ENCODE measurements at regions not wholly inside any gene's neighbourhood (a gene's known extent, or its start where the extent isn't known, plus 50 kb on each side); places are given as distances from the start of the nearest gene placed in this dataset.

DNA sequence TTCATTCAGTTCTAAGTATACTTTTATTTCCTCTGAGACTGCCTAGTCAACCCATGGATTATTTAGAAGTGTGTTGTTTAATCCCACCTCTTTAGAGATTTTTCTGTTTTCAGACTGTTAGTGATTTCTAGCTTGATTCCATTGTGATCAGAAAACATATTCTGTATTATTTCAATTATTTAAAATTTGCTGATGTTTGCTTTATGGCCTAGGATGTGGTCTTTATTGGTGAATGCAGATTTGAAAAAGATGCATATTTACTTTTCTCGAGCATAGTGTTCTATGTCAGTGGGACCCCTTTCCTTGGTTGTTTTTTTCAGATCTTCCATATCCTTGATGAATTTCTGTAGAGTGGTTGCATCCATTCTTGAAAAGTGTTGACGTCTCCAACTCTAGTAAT, 487.2 kb upstream of the HS6ST1 start:
- no peak for FAIRE-seq
- Histone ChIP-seq H3K36me3 (ENCODE audit: control insufficient read depth, insufficient read depth, low read length) (no peaks in the 10 kb centered on the region), H3K27ac (ENCODE audit: extremely low read depth, low read depth, low read length) (no peak overlapping the region), H2AFZ (ENCODE audit: low read depth, low read length) (no peak overlapping the region), H3K27me3 (ENCODE audit: control insufficient read depth in 2 of 2, insufficient read depth in 2 of 2, low read length in 2 of 2) (no peaks in the 10 kb centered on the region), H3K9me3 (replicated peaks; ENCODE audit: control insufficient read depth, insufficient read depth, low read depth, low read length) (no peaks in the 10 kb centered on the region), H3K4me1 (replicated peaks in 1 of 2; ENCODE audit: control insufficient read depth in 2 of 2, insufficient read depth in 2 of 2, low read length in 2 of 2) (no peaks in the 10 kb centered on the region), H3K4me3 (no peak overlapping the region), H3K9ac (ENCODE audit: insufficient read depth in 1 of 2, low read depth in 2 of 2, low read length in 2 of 2) (no peak overlapping the region), H3K79me2 (ENCODE audit: control insufficient read depth, insufficient read depth, low read length) (no peaks in the 10 kb centered on the region), H3K4me2 (ENCODE audit: insufficient read depth, low read length) (no peak overlapping the region), H4K20me1 (replicated peaks; ENCODE audit: control insufficient read depth, insufficient read depth, low read length) (no peaks in the 10 kb centered on the region), H3K9me1 (ENCODE audit: control insufficient read depth, insufficient read depth, low read length) (no peaks in the 10 kb centered on the region)
- POLR2A ChIA-PET, result no interaction called here
- in situ Hi-C loops (cut with MboI) (no loop called here), intact Hi-C loops (cut with micrococcal nuclease) (no loop called here)
- CTCF ChIA-PET (ENCODE audit: low intra/inter-chr PET ratio), result no interaction called here
- no TSS peak for BruUV-seq (replicated peaks)
- ATAC-seq, result no peak
- DNase-seq (ENCODE audit: extremely low read depth in 1 of 4, low spot score in 3 of 4), result no peak
- TF ChIP-seq ZNF316 (IDR thresholded peaks at IDR 0.05), result peak; percentile 37; the same call in 1 of the 2 replicates
- no peak for TF ChIP-seq RFX7 (CRISPR knock-in tag; IDR thresholded peaks at IDR 0.05)
- WGBS (ENCODE audit: insufficient coverage, low coverage, missing lambda C conversion rate), result 0% methylated on average over 2 of the region's 2 CpGs

DNA sequence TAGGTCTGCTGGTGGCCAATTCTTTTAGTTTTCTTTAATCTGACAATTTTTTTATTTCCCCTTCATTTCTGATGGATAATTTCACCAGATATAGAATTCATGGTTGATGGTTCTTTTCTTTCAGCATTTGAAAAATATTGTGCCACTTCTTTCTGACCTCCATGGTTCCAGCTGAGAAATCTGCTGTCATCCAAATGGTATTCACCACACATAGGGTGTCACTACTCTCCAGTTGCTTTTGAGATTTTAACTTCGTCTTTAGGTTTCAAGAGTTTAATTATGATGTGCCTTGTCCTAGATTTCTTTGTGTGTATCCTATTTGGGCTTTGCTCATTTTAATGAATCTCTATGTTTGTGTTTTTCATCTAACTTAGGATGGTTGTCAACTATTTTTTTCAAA, 488.6 kb upstream of the HS6ST1 start:
- ChIA-PET CTCF (ENCODE audit: low intra/inter-chr PET ratio) (no interaction called here), POLR2A (no interaction called here)
- in situ Hi-C loops (cut with MboI) (no loop called here), intact Hi-C loops (cut with micrococcal nuclease) (no loop called here)
- Histone ChIP-seq H4K20me1 (replicated peaks; ENCODE audit: control insufficient read depth, insufficient read depth, low read length) (no peaks in the 10 kb centered on the region), H3K9ac (ENCODE audit: insufficient read depth in 1 of 2, low read depth in 2 of 2, low read length in 2 of 2) (no peak overlapping the region), H2AFZ (ENCODE audit: low read depth, low read length) (no peak overlapping the region), H3K9me3 (replicated peaks; ENCODE audit: control insufficient read depth, insufficient read depth, low read depth, low read length) (no peaks in the 10 kb centered on the region), H3K9me1 (ENCODE audit: control insufficient read depth, insufficient read depth, low read length) (no peaks in the 10 kb centered on the region), H3K4me3 (no peak overlapping the region), H3K4me1 (replicated peaks in 1 of 2; ENCODE audit: control insufficient read depth in 2 of 2, insufficient read depth in 2 of 2, low read length in 2 of 2) (no peaks in the 10 kb centered on the region), H3K36me3 (ENCODE audit: control insufficient read depth, insufficient read depth, low read length) (no peaks in the 10 kb centered on the region), H3K27me3 (ENCODE audit: control insufficient read depth in 2 of 2, insufficient read depth in 2 of 2, low read length in 2 of 2) (no peaks in the 10 kb centered on the region), H3K4me2 (ENCODE audit: insufficient read depth, low read length) (no peak overlapping the region), H3K27ac (ENCODE audit: extremely low read depth, low read depth, low read length) (no peak overlapping the region), H3K79me2 (ENCODE audit: control insufficient read depth, insufficient read depth, low read length) (no peaks in the 10 kb centered on the region)
- no TSS peak for BruUV-seq (replicated peaks)
- no peak for ATAC-seq
- WGBS (ENCODE audit: insufficient coverage, low coverage, missing lambda C conversion rate), result 0% methylated on average over 1 of the region's 1 CpG
- no peak for FAIRE-seq
- TF ChIP-seq, protein P1, sequence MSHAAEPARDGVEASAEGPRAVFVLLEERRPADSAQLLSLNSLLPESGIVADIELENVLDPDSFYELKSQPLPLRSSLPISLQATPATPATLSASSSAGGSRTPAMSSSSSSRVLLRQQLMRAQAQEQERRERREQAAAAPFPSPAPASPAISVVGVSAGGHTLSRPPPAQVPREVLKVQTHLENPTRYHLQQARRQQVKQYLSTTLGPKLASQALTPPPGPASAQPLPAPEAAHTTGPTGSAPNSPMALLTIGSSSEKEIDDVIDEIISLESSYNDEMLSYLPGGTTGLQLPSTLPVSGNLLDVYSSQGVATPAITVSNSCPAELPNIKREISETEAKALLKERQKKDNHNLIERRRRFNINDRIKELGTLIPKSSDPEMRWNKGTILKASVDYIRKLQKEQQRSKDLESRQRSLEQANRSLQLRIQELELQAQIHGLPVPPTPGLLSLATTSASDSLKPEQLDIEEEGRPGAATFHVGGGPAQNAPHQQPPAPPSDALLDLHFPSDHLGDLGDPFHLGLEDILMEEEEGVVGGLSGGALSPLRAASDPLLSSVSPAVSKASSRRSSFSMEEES (CRISPR knock-in tag; IDR thresholded peaks at IDR 0.05), result no peak
- no peak for TF ChIP-seq ZBTB1 (CRISPR knock-in tag; IDR thresholded peaks at IDR 0.05; ENCODE audit: borderline replicate concordance, low read depth)
- TF ChIP-seq, protein P2, sequence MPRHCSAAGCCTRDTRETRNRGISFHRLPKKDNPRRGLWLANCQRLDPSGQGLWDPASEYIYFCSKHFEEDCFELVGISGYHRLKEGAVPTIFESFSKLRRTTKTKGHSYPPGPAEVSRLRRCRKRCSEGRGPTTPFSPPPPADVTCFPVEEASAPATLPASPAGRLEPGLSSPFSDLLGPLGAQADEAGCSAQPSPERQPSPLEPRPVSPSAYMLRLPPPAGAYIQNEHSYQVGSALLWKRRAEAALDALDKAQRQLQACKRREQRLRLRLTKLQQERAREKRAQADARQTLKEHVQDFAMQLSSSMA (CRISPR knock-in tag; IDR thresholded peaks at IDR 0.05), result no peak
- TF ChIP-seq NELFE (IDR thresholded peaks at IDR 0.05; ENCODE audit: insufficient read depth, insufficient read length), result no peak
- TF ChIP-seq SIN3B (IDR thresholded peaks at IDR 0.05; ENCODE audit: low read depth), result no peak
- TF ChIP-seq HDGF (IDR thresholded peaks at IDR 0.05), result no peak
- no peak for DNase-seq (ENCODE audit: extremely low read depth in 1 of 4, low spot score in 3 of 4)
